ENCODE measurements at regions not wholly inside any gene's neighbourhood (a gene's known extent, or its start where the extent isn't known, plus 50 kb on each side); places are given as distances from the start of the nearest gene placed in this dataset.

GRCh38 chr2:166607880-166608279, 113.8 kb upstream of the SCN7A start:
- Histone ChIP-seq H3K36me3 (ENCODE audit: insufficient read depth, low read length) (no peaks in the 10 kb centered on the region), H3F3A (ENCODE audit: insufficient read depth, low read length) (no peaks in the 10 kb centered on the region), H3K9ac (ENCODE audit: low read length) (no peak overlapping the region), H3K79me2 (ENCODE audit: insufficient read depth, low read length) (no peaks in the 10 kb centered on the region), H3K4me3 (ENCODE audit: low read depth, low read length, poor library complexity, severe bottlenecking) (no peak overlapping the region), H3K4me1 (ENCODE audit: insufficient read depth, low read length, severe bottlenecking) (no peaks in the 10 kb centered on the region), H3K27ac (ENCODE audit: low read depth, low read length, poor library complexity, severe bottlenecking) (no peak overlapping the region), H3K9me3 (ENCODE audit: low read length) (no peaks in the 10 kb centered on the region), H3K4me2 (ENCODE audit: low read length) (no peak overlapping the region), H4K20me1 (ENCODE audit: insufficient read depth, low read length) (no peaks in the 10 kb centered on the region), H2AFZ (ENCODE audit: low read length) (no peak overlapping the region), H3K9me2 (ENCODE audit: low read depth, low read length) (no peaks in the 10 kb centered on the region), H3K27me3 (ENCODE audit: insufficient read depth, low read length) (no peaks in the 10 kb centered on the region)
- TF ChIP-seq CTCF (IDR thresholded peaks at IDR 0.05; ENCODE audit: low read length) (no peak), EZH2 (IDR thresholded peaks at IDR 0.05; ENCODE audit: borderline replicate concordance, low read length) (no peak)

- no peaks in the 10 kb centered on the region for H3K9me2 ChIP-seq (ENCODE audit: low read depth, low read length)
- TF ChIP-seq EZH2 (IDR thresholded peaks at IDR 0.05; ENCODE audit: borderline replicate concordance, low read length), result no peak
- TF ChIP-seq CTCF (IDR thresholded peaks at IDR 0.05; ENCODE audit: low read length), result no peak
- H3K27ac ChIP-seq (ENCODE audit: low read depth, low read length, poor library complexity, severe bottlenecking), result no peak overlapping the region
- H3K4me2 ChIP-seq (ENCODE audit: low read length), result no peak overlapping the region
- H3K9ac ChIP-seq (ENCODE audit: low read length), result no peak overlapping the region
- no peak overlapping the region for H2AFZ ChIP-seq (ENCODE audit: low read length)
- no peaks in the 10 kb centered on the region for H4K20me1 ChIP-seq (ENCODE audit: insufficient read depth, low read length)
- no peak overlapping the region for H3K4me3 ChIP-seq (ENCODE audit: low read depth, low read length, poor library complexity, severe bottlenecking)
- no peaks in the 10 kb centered on the region for H3K9me3 ChIP-seq (ENCODE audit: low read length)
- no peaks in the 10 kb centered on the region for H3F3A ChIP-seq (ENCODE audit: insufficient read depth, low read length)
- H3K4me1 ChIP-seq (ENCODE audit: insufficient read depth, low read length, severe bottlenecking), result no peaks in the 10 kb centered on the region
- no peaks in the 10 kb centered on the region for H3K36me3 ChIP-seq (ENCODE audit: insufficient read depth, low read length)
- H3K79me2 ChIP-seq (ENCODE audit: insufficient read depth, low read length), result no peaks in the 10 kb centered on the region
- H3K27me3 ChIP-seq (ENCODE audit: insufficient read depth, low read length), result no peaks in the 10 kb centered on the region
Observed at GRCh38 chr2:166593403-166593802, 99.4 kb upstream of the SCN7A start.

DNA sequence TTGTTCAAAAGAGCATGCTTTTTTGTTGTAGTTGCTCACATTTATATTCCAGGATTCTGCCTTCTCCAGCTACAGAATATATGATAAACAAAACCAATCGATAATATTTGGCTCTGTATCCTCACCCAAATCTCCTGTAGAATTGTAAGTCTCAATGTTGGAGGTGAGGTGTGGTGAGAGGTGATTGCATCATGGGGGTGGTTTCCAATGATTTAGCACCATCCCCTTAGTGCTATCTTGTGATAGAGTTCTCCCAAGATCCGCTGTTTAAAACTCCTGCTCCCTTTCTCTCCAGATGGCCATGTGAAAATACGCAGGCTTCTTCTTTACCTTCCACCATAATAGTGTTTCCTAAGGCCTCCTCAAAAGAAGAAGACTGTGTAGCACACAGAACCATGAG, 98.7 kb upstream of the SCN7A start:
- Histone ChIP-seq H4K20me1 (ENCODE audit: insufficient read depth, low read length) (no peaks in the 10 kb centered on the region), H3K79me2 (ENCODE audit: insufficient read depth, low read length) (no peaks in the 10 kb centered on the region), H3K36me3 (ENCODE audit: insufficient read depth, low read length) (no peaks in the 10 kb centered on the region), H3K9me3 (ENCODE audit: low read length) (no peaks in the 10 kb centered on the region), H3K9me2 (ENCODE audit: low read depth, low read length) (no peaks in the 10 kb centered on the region), H3K4me1 (ENCODE audit: insufficient read depth, low read length, severe bottlenecking) (no peaks in the 10 kb centered on the region), H3K4me3 (ENCODE audit: low read depth, low read length, poor library complexity, severe bottlenecking) (no peak overlapping the region), H3K27ac (ENCODE audit: low read depth, low read length, poor library complexity, severe bottlenecking) (no peak overlapping the region), H3K27me3 (ENCODE audit: insufficient read depth, low read length) (no peaks in the 10 kb centered on the region), H3F3A (ENCODE audit: insufficient read depth, low read length) (no peaks in the 10 kb centered on the region), H3K9ac (ENCODE audit: low read length) (no peak overlapping the region), H3K4me2 (ENCODE audit: low read length) (no peak overlapping the region), H2AFZ (ENCODE audit: low read length) (no peak overlapping the region)
- TF ChIP-seq CTCF (IDR thresholded peaks at IDR 0.05; ENCODE audit: low read length) (no peak), EZH2 (IDR thresholded peaks at IDR 0.05; ENCODE audit: borderline replicate concordance, low read length) (no peak)

All from OCI-LY1 (cell line).